ENCODE measurements at regions not wholly inside any gene's neighbourhood (a gene's known extent, or its start where the extent isn't known, plus 50 kb on each side); places are given as distances from the start of the nearest gene placed in this dataset.

DNA sequence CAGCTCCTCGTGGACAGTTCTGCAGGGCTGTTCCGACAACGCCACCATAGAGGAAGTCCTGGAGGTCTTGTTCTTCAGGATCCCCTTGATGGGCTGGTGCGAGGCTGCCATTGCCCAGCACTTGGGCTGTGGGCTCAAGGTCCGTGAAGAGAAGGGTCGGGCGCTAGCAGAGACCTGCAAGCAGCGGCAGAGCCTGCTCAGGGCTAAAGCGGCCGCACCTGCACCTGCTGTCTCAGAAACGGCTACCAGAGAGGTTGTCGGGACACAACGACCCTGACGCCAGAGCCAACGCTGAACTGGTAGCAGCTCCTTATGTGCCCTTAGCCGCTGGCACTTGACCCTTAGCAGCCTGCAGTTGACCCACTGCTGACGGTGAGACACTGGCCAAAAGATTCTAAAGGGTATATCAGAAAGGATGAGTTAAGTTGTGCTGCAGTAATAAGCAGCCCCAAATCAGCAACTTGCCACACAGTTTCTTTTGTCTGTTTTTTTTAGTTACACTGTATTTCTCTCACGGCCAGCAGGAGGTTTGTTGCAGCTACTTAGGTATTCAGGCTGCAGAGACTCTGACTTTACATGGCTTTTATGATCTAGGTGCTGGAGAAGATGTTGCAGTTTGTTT, 55.5 kb upstream of the ST6GAL2 start:
- Histone ChIP-seq H3K27me3 (replicated peaks) (no peaks in the 10 kb centered on the region), H3K36me3 (no peaks in the 10 kb centered on the region), H3K4me3 (no peak overlapping the region), H3K4me1 (replicated peaks) (peaks cover 7% of the 10 kb centered on the region), H3K9me3 (replicated peaks) (no peaks in the 10 kb centered on the region), H3K27ac (no peak overlapping the region)
- no peak for DNase-seq (ENCODE audit: low read depth in 1 of 2, low spot score in 2 of 2)

DNA sequence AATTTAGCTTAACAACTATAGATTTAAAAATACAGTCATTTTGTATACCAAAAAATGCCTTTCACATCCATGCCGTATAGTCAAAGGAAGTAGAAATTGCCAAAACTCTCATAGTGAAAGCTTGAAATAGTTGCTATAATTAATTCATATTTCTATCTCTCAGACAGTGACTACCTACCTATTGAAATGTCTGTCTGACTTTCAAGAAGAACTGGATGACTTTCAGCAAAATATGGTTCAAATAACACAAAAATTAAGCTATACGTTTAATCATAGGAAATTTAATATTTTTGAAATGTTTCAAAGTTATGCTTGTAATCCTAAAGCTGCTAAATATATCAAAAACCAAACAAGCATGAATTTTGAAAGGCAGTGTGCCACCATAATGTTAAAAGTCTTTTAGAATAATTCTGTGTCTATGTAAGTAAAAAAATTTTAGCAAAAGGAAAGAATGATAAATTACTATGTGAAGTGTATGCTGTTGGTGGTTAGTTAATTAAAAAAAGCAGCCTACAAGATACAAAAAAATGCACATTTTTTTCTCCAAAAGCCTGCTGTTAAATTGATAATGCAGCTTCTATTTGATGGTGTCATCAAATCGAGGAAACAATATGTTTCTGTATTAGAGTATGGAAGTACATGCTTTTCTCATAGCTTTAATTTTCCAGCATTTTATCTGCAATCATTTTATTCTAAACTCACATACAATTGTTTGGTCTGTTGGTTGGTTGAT, 57.7 kb upstream of the ST6GAL2 start:
- Histone ChIP-seq H3K4me3 (no peak overlapping the region), H3K27ac (no peak overlapping the region), H3K9me3 (replicated peaks) (no peaks in the 10 kb centered on the region)

DNA sequence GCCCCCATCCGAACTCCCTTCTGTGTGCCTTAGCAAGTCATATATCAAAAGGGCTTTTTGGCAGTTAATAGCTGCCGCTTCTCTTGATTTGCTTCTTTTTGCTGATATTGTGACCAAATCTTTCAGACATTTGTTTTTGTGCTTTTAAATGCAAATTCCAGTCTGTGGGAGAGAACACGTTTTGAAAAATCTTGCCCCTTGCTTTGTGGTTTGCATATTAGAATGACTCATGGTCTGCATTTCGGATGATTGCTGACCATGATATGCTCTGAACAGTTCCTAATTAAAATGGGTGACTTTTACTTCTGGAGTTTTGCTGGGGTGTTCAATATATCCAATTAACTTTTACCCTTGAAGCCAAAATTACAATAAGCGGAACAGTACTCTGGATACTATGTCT, 58.2 kb upstream of the ST6GAL2 start:
- DNase-seq (ENCODE audit: low read depth in 1 of 2, low spot score in 2 of 2), result peak in 1 of 2 experiments; percentile 33
- Histone ChIP-seq H3K27me3 (replicated peaks) (no peaks in the 10 kb centered on the region), H3K9me3 (replicated peaks) (no peaks in the 10 kb centered on the region), H3K36me3 (no peaks in the 10 kb centered on the region), H3K4me1 (replicated peaks) (peaks cover 7% of the 10 kb centered on the region), H3K4me3 (no peak overlapping the region), H3K27ac (no peak overlapping the region)

More for the DNA sequence above, 57.7 kb upstream of the ST6GAL2 start:
- Histone ChIP-seq H3K36me3 (no peaks in the 10 kb centered on the region), H3K27me3 (replicated peaks) (no peaks in the 10 kb centered on the region), H3K4me1 (replicated peaks) (peaks cover 7% of the 10 kb centered on the region)
- no peak for DNase-seq (ENCODE audit: low read depth in 1 of 2, low spot score in 2 of 2)

DNA sequence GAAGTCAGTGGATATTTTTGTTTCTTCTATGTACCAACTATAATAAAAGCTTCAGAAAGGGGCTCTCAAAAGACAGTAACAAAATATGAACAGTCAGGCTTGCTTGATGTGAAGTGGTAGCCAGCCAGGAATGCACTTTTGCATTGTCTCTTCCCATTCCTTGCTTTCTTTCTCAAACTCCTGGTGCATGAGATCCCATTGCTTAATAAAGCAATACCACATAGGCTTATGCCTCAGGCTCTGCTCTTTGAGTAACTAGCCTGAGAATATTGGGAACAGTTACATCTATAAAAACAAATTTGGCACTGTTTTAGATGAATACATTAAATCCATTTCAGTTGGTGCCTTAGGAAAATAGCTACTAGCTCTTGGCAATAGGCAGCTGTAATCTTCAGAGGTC, 62.6 kb upstream of the ST6GAL2 start:
- no peak for DNase-seq (ENCODE audit: low read depth in 1 of 2, low spot score in 2 of 2)

DNA sequence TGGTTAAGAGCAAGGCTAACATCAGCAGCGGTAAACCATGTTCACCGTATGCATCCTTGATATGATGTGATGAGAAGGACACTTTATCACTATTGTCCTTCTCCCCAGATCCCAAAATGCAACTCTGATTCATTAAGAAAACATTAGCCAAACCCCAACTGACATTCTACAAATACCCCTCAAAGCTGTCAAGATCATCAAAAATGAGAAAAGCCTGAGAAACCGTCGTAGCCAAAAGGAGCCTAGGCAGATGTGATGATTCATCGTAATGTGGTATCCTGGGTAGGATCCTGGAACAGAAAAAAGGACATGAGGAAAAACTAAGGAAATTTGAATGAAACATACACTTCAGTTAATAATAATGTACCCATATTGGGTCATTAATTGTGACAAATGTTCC, 67.3 kb upstream of the ST6GAL2 start:
- Histone ChIP-seq H3K9me3 (replicated peaks) (no peaks in the 10 kb centered on the region), H3K27me3 (replicated peaks) (no peaks in the 10 kb centered on the region), H3K27ac (no peak overlapping the region), H3K4me1 (replicated peaks) (peaks cover 10% of the 10 kb centered on the region), H3K4me3 (no peak overlapping the region), H3K36me3 (no peaks in the 10 kb centered on the region)
- DNase-seq (ENCODE audit: low read depth in 1 of 2, low spot score in 2 of 2), result no peak

More for the DNA sequence above, 62.6 kb upstream of the ST6GAL2 start:
- Histone ChIP-seq H3K27ac (no peak overlapping the region), H3K4me3 (no peak overlapping the region), H3K36me3 (no peaks in the 10 kb centered on the region), H3K4me1 (replicated peaks) (peaks cover 7% of the 10 kb centered on the region), H3K27me3 (replicated peaks) (no peaks in the 10 kb centered on the region), H3K9me3 (replicated peaks) (no peaks in the 10 kb centered on the region)

DNA sequence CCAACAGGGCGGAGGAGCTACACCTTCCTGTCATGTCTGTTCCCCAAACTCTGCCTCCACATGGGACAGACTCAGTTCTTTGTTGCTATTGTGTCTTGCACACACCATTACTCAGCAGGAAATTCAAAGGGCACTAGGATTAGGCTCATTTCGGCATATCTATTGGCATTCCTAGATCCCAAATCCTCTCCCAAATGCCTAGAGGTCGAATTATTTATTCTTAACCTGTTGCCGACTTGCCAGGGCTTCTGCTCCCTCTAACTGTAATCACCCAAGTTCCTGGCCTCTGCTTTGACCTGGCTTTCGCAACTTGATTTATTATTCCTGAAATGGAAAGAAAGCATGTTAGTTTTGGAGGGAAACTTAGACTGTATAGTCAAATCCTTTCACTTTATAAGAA, 67.8 kb upstream of the ST6GAL2 start:
- H3K4me1 ChIP-seq (replicated peaks), result peaks cover 10% of the 10 kb centered on the region
- no peaks in the 10 kb centered on the region for H3K36me3 ChIP-seq
- no peaks in the 10 kb centered on the region for H3K27me3 ChIP-seq (replicated peaks)
- H3K27ac ChIP-seq, result no peak overlapping the region
- no peak overlapping the region for H3K4me3 ChIP-seq
- H3K9me3 ChIP-seq (replicated peaks), result no peaks in the 10 kb centered on the region
- DNase-seq (ENCODE audit: low read depth in 1 of 2, low spot score in 2 of 2), result no peak

DNA sequence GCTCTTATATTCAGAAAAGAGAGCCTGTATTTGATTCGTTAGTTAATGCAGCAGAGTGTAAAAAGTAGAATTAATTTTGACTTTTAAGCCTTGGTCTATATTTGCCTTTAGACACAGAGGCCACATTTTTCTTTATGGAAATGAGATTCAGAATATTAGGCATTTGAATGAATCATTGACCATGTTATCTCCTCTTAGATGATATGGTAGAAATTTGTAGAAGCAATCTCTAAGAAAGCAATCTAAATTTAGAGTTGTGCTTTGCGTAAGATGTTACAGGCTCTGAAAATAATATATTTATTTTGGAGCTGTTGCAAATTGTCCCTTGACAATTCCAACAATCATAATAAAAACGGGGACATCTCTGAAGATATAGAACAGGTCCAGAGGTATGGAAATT, 68.3 kb upstream of the ST6GAL2 start:
- Histone ChIP-seq H3K27ac (no peak overlapping the region), H3K4me3 (no peak overlapping the region), H3K36me3 (no peaks in the 10 kb centered on the region), H3K4me1 (replicated peaks) (peaks cover 10% of the 10 kb centered on the region), H3K27me3 (replicated peaks) (no peaks in the 10 kb centered on the region), H3K9me3 (replicated peaks) (no peaks in the 10 kb centered on the region)
- DNase-seq (ENCODE audit: low read depth in 1 of 2, low spot score in 2 of 2), result no peak

DNA sequence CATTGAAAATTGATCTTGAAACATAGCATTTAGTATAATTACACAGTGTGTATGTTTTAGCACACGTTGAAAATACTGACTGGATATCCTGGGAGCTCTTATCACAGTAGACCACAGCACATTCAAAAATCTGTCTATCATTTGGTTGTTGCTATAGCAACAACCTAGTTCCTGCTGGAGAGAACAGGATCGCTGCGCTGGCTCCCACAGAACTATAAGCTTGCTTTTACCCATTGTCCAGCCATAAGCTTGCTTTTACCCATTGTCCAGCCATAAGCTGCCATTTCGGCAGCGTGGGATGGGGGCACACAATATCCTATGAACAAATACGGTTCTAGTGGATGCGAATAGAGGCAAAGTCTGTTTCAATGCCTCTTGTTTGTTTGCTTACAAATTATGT, 70.4 kb upstream of the ST6GAL2 start:
- no peak overlapping the region for H3K4me3 ChIP-seq
- no peaks in the 10 kb centered on the region for H3K36me3 ChIP-seq
- peaks cover 21% of the 10 kb centered on the region for H3K4me1 ChIP-seq (replicated peaks)
- DNase-seq (ENCODE audit: low read depth in 1 of 2, low spot score in 2 of 2), result no peak
- no peaks in the 10 kb centered on the region for H3K27me3 ChIP-seq (replicated peaks)
- H3K27ac ChIP-seq, result peak overlapping the region; percentile 44
- no peaks in the 10 kb centered on the region for H3K9me3 ChIP-seq (replicated peaks)

DNA sequence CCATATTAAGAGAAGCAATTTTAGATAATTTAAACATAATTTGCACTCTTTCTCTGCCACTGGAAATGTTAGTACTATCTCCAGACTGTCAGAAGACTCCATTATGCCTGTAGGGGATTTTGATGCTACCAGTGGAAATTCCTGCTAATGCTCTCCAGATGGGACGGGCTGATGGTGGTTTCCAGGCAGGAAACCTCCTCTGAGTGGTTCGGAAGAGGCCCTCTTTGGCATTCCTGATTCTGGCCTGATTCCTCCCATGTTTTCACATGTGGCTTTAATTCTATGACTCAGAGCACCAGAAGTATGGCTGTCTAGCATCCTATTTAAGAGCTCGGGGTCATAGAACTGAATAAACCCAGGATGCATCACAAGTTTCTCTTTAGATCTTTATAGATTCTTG, 70.9 kb upstream of the ST6GAL2 start:
- Histone ChIP-seq H3K27ac (peak overlapping the region; percentile 44), H3K4me1 (replicated peaks) (peaks cover 21% of the 10 kb centered on the region), H3K4me3 (no peak overlapping the region), H3K9me3 (replicated peaks) (no peaks in the 10 kb centered on the region), H3K36me3 (no peaks in the 10 kb centered on the region), H3K27me3 (replicated peaks) (no peaks in the 10 kb centered on the region)
- DNase-seq (ENCODE audit: low read depth in 1 of 2, low spot score in 2 of 2), result peak; percentile 85 to 89

DNA sequence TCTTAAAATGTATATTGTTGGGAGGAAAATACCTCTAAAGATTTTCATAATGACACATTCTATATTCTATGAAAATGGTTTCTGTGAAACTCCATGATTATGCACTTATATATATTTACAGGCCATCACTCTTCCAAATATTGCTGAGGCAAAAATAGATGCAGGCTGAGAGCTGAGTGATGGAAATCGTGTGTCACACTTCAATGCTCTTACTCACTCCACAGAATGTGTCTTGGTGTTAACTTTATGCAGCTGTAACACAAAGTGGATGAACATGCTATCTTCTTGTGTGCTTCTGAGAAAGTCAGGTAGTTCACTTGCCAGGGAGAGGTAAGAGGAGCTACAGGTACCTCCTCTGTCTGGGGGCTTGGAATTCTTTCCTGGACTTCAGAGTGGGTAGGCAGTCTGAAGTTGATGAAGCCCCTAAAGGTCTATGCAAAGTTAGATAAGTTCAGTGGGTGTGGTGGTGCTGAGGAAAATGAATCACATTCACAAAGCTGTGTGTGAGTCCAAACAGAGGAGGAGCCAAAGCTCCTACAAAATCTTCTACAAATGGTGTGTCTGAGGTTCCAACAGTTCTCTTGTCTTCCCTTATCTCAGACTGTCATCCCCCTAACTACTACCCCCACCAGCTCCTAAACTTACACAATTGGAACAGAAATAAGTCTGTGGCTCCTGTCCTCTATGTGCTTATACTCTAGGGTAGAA, 74.2 kb upstream of the ST6GAL2 start:
- H3K27me3 ChIP-seq (replicated peaks), result no peaks in the 10 kb centered on the region
- no peak for DNase-seq (ENCODE audit: low read depth in 1 of 2, low spot score in 2 of 2)
- no peaks in the 10 kb centered on the region for H3K9me3 ChIP-seq (replicated peaks)
- H3K4me3 ChIP-seq, result no peak overlapping the region
- peaks cover 21% of the 10 kb centered on the region for H3K4me1 ChIP-seq (replicated peaks)
- H3K36me3 ChIP-seq, result no peaks in the 10 kb centered on the region
- no peak overlapping the region for H3K27ac ChIP-seq

DNA sequence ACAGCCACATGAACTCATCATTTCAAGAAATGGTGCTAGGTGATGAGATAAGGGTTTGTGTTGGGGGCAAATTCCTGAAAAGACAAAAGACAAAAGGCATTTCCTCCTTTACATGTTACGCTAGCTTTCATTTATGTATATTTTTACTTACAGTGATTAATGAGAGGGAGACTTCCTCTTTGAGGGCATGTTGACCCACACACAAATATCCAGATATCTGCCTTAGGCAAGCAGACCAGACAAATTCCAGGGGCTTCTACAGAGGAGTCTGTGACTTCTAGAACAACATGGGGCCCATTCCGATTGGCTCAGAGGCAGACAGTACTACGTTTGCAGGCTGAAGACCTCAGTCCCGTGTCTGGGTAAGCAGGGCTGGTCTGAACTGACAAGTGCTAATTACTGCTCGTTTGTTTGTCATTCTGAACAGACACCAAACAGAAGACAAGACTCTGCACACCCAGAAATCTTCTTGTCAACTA, 74.8 kb upstream of the ST6GAL2 start:
- Histone ChIP-seq H3K27me3 (replicated peaks) (no peaks in the 10 kb centered on the region), H3K27ac (no peak overlapping the region), H3K9me3 (replicated peaks) (no peaks in the 10 kb centered on the region), H3K36me3 (no peaks in the 10 kb centered on the region), H3K4me1 (replicated peaks) (peaks cover 21% of the 10 kb centered on the region), H3K4me3 (no peak overlapping the region)
- DNase-seq (ENCODE audit: low read depth in 1 of 2, low spot score in 2 of 2), result peak in 1 of 2 experiments; percentile 5

DNA sequence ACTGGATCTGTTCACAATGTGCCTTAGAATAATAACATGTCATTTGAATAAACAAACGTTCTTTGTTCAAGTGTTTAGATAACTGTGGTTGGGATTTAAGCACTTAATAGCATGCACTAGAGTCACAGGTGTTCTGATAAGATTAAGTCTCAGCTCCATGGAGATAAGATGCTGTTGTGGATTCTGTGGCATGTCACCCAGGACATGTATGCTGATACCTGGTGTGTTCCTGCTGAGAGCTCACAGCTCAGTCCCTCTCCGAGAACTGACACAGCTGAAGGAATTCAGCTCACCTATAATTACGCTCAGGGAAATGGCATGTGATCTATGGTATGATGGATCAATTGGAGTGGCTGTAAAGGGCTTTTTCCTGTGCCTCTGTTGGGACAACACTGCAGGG, 75.4 kb upstream of the ST6GAL2 start:
- Histone ChIP-seq H3K4me1 (replicated peaks) (peaks cover 21% of the 10 kb centered on the region), H3K27me3 (replicated peaks) (no peaks in the 10 kb centered on the region), H3K27ac (no peak overlapping the region), H3K4me3 (no peak overlapping the region), H3K9me3 (replicated peaks) (no peaks in the 10 kb centered on the region), H3K36me3 (no peaks in the 10 kb centered on the region)
- peak in 1 of 2 experiments; percentile 3 for DNase-seq (ENCODE audit: low read depth in 1 of 2, low spot score in 2 of 2)

DNA sequence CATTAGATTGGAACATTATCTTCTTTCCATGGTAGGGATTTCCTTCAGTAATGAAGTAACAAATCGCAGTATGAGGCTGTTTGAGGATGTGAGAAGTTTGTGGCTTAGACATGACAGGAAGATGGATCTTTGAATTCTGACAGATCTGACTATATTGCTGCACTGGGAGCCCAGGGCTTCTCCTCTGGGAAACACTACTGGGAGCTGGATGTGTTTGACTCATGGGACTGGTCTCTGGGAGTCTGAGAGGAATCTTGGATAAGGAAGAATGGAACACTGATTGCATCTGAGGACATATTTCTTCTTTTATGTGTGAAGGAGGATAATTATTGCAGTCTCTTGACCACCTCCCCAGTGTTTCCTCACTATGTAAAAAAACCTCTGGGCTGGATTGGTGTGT, 77.2 kb upstream of the ST6GAL2 start:
- H3K4me1 ChIP-seq (replicated peaks), result peaks cover 11% of the 10 kb centered on the region
- H3K9me3 ChIP-seq (replicated peaks), result no peaks in the 10 kb centered on the region
- no peaks in the 10 kb centered on the region for H3K36me3 ChIP-seq
- no peaks in the 10 kb centered on the region for H3K27me3 ChIP-seq (replicated peaks)
- no peak for DNase-seq (ENCODE audit: low read depth in 1 of 2, low spot score in 2 of 2)
- H3K27ac ChIP-seq, result no peak overlapping the region
- no peak overlapping the region for H3K4me3 ChIP-seq

DNA sequence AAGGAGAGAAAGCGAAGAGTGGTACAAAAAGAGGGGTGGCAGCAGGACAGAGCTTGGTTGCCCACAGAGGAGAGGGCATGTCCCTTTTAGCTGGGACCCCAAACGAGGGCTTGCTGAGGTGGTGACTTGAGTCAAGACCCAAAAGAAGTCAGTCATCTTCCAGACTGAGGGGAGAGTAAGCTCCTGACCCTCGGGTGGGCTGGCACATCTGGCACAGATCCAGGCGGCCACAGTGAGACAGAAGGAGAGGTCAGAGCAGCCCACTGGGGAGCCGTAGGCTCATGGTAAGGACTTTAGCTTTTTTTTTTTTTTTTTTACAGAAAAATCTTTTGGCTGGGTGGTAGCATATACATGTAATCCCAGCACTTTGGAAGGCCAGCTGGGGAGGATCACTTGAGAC, 77.9 kb upstream of the ST6GAL2 start:
- DNase-seq (ENCODE audit: low read depth in 1 of 2, low spot score in 2 of 2), result no peak
- Histone ChIP-seq H3K9me3 (replicated peaks) (no peaks in the 10 kb centered on the region), H3K27me3 (replicated peaks) (no peaks in the 10 kb centered on the region), H3K4me1 (replicated peaks) (peaks cover 11% of the 10 kb centered on the region), H3K4me3 (no peak overlapping the region), H3K27ac (no peak overlapping the region), H3K36me3 (no peaks in the 10 kb centered on the region)
